ENCODE measurements at regions not wholly inside any gene's neighbourhood (a gene's known extent, or its start where the extent isn't known, plus 50 kb on each side); places are given as distances from the start of the nearest gene placed in this dataset.

GRCh38 chr12:60257063-60257462, 661.2 kb downstream of the SLC16A7 start:
- H3K27ac ChIP-seq: no peak overlapping the region
- no peak overlapping the region for H3K4me3 ChIP-seq
- no peaks in the 10 kb centered on the region for H3K27me3 ChIP-seq
- TF ChIP-seq POLR2A (IDR thresholded peaks at IDR 0.05): no peak
- no peak for TF ChIP-seq CTCF (IDR thresholded peaks at IDR 0.05)
- DNase-seq (no peak), ATAC-seq (peak in 1 of 4 donors; percentile 35)
- H3K9me3 ChIP-seq: no peaks in the 10 kb centered on the region
- intact Hi-C loops (cut with DNase I): no loop called here
- no peaks in the 10 kb centered on the region for H3K36me3 ChIP-seq
- H3K4me1 ChIP-seq: no peaks in the 10 kb centered on the region
- 20% methylated on average over 1 of the region's 1 CpG for WGBS (ENCODE audit: insufficient coverage, low coverage, low lambda C conversion rate, missing lambda C conversion rate)

- H3K4me3 ChIP-seq: no peak overlapping the region
- TF ChIP-seq POLR2A (IDR thresholded peaks at IDR 0.05) (no peak), CTCF (IDR thresholded peaks at IDR 0.05) (no peak)
- ATAC-seq: no peak
- no peak overlapping the region for H3K27ac ChIP-seq
- intact Hi-C loops (cut with DNase I): no loop called here
- H3K36me3 ChIP-seq: no peaks in the 10 kb centered on the region
- H3K4me1 ChIP-seq: no peaks in the 10 kb centered on the region
- 66% methylated on average over 3 of the region's 3 CpGs for WGBS (ENCODE audit: insufficient coverage, low coverage, low lambda C conversion rate, missing lambda C conversion rate)
- no peaks in the 10 kb centered on the region for H3K9me3 ChIP-seq
- H3K27me3 ChIP-seq: no peaks in the 10 kb centered on the region
- no peak for DNase-seq
These were observed 663.4 kb downstream of the SLC16A7 start for GRCh38 chr12:60259225-60259624.

- WGBS (ENCODE audit: insufficient coverage, low coverage, low lambda C conversion rate, missing lambda C conversion rate): 51% methylated on average over 4 of the region's 4 CpGs
These were observed 666.5 kb downstream of the SLC16A7 start for GRCh38 chr12:60262378-60262777.

GRCh38 chr12:60263161-60263560, 667.3 kb downstream of the SLC16A7 start:
- Histone ChIP-seq H3K27ac (no peak overlapping the region), H3K27me3 (no peaks in the 10 kb centered on the region), H3K4me3 (no peak overlapping the region), H3K36me3 (no peaks in the 10 kb centered on the region), H3K4me1 (no peaks in the 10 kb centered on the region), H3K9me3 (no peaks in the 10 kb centered on the region)
- intact Hi-C loops (cut with DNase I): no loop called here
- DNase-seq (no peak), ATAC-seq (no peak)
- no peak for TF ChIP-seq POLR2A (IDR thresholded peaks at IDR 0.05)
- no peak for TF ChIP-seq CTCF (IDR thresholded peaks at IDR 0.05)

More at GRCh38 chr12:60262378-60262777, 666.5 kb downstream of the SLC16A7 start:
- no peak for DNase-seq
- intact Hi-C loops (cut with DNase I): no loop called here
- Histone ChIP-seq H3K27ac (no peak overlapping the region), H3K9me3 (no peaks in the 10 kb centered on the region), H3K4me1 (no peaks in the 10 kb centered on the region), H3K36me3 (no peaks in the 10 kb centered on the region), H3K4me3 (no peak overlapping the region), H3K27me3 (no peaks in the 10 kb centered on the region)
- no peak for ATAC-seq
- TF ChIP-seq CTCF (IDR thresholded peaks at IDR 0.05) (no peak), POLR2A (IDR thresholded peaks at IDR 0.05) (no peak)

- no peaks in the 10 kb centered on the region for H3K9me3 ChIP-seq
- no peak for TF ChIP-seq CTCF (IDR thresholded peaks at IDR 0.05)
- no peak for TF ChIP-seq POLR2A (IDR thresholded peaks at IDR 0.05)
- 35% methylated on average over 2 of the region's 2 CpGs for WGBS (ENCODE audit: insufficient coverage, low coverage, low lambda C conversion rate, missing lambda C conversion rate)
- no peak overlapping the region for H3K4me3 ChIP-seq
- DNase-seq: no peak
- no peaks in the 10 kb centered on the region for H3K27me3 ChIP-seq
- H3K4me1 ChIP-seq: no peaks in the 10 kb centered on the region
- no peak overlapping the region for H3K27ac ChIP-seq
- no peaks in the 10 kb centered on the region for H3K36me3 ChIP-seq
- ATAC-seq: no peak
- intact Hi-C loops (cut with DNase I): no loop called here
These were observed 668.1 kb downstream of the SLC16A7 start for GRCh38 chr12:60263836-60264493.

Data from right lobe of liver (tissue), 6 donors.